ENCODE measurements at regions not wholly inside any gene's neighbourhood (a gene's known extent, or its start where the extent isn't known, plus 50 kb on each side); places are given as distances from the start of the nearest gene placed in this dataset.

DNA sequence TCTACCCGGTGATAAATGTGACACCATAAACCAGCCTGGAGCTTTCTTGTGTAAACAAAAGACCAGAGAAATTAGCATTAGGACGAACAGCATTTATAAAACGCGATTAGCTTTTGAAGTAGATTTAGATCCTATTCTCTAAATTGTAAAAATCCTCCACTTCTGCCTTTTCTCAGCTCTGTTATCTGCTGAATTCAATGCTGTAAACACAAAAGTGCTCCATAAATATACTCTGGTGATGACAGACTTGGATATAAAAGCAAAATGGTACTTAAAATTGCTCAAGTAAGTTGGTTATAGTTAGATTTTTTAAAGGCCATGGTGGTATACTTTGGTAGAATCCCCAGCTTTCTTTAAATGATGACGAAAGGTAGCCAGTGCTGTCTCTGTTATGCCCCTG, 114.6 kb upstream of the RMST start:
- DNase-seq = no peak

DNA sequence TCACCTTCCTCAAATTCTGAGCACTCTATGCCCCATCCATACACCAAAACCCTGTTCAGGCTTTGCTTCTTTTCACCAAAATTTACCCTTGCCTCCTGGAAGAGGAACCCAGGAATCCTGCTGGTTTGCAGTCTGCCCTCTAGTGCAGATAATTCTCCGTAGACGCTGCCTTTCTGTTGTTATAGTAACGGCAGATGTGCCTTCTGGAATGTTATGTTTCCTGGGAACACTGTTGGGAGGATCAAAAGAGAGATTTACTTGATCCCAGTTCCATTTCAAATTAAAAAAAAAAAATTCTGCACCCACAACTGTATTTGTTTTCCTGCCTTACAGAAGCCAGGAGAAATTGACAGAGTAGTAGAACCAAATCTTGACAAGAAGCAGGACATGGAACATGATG, 104.2 kb upstream of the RMST start:
- DNase-seq = no peak

DNA sequence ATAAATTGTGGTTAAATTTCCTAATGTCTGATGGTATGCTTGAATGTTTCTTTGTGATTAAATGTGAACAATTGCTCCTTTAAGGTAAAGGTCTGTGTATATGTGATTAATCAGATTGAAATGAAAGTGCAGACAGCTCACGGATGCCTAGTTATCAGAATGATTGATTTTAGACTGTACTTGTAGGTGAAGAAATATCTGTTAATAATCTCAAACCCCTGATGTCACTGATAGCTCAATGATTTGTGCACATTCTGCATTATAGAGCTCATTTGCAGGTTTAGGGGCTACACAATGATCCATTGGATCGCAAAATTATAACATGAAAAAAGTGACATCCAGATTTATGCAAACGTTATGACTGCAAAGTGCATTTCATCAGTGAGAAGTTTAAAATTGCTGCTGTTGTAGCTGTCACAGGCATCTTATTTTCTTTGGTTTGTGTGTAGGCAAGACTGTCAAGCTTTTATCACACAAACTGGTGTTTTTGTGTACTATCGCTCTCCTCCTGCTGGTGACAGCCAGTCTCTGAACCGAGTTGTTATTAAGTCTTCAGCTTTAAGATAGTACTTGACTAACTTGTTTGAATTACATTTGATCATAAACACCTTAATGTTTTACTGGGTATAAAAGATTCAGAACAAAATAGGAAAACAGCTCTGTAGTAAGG, 103.4 kb upstream of the RMST start:
- no peak for DNase-seq

DNA sequence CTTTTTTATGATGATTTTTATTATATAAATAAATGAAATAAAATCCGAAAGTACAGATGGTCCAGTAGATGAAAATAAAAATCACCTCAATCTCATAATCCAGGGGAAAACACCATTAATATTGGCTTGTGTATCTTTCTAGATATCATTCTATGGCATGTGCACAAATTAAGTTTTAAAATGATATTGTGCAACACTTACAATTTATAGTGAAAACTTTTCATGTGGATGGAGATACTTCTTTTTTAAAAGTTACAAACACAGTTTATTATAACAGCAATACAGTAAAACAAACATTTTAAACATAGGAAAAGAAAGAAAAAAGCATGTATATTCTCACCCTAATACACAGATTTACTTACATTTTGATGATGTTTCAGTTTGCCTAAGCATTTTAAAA, 98.9 kb upstream of the RMST start:
- no peak for DNase-seq

DNA sequence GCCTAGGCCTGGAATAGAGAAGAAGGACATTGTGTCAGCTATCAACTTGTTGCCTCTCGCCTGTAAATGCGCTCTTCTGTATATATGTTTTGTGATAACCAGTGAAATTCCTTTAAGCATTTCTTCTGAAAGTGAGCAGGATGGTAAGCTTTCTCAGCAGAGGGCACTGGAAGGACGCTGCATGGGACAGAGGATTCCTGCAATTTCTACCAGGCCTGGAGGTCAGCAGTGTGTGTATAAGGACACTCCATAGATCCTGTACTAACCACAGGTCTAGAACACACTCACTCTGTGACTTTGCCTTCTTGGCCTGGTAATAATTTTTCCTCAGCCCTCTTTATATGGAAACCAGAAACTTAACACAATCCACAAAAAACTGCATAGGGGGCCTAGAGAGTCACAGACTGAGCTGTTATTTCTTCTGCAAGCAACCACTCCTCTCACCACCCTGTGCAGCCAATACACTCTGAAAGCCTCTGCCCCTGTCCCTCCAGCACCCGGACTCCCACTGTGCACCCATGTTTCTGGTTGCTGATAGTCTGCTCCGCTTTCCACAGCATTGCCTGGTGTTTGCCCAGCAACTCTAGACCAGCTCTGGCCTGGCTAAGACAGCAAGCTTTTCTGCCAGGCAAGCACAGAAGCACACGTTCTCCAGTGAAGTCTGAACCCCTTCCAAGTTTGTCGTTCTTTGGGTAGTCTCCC, 94.0 kb upstream of the RMST start:
- no peak for DNase-seq

DNA sequence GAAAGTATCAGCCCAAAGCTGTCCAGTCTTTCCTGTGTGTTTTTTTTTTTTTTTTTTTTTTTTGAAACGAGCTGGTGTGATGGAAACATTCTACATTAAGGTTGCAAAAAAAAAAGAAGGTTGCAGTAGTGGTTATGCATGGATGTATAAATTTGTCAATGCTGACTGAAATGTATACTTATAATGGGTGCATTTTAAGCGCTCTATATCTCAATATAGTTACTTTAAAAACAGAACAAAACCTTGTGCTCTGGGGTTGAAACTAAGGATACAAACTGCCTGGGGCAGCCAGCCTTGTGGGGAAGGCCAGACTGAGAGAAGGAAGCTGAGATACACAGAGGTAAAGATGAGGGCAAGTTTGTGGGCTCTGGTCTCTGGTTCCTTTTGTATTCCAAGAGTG, 87.3 kb upstream of the RMST start:
- DNase-seq = no peak

DNA sequence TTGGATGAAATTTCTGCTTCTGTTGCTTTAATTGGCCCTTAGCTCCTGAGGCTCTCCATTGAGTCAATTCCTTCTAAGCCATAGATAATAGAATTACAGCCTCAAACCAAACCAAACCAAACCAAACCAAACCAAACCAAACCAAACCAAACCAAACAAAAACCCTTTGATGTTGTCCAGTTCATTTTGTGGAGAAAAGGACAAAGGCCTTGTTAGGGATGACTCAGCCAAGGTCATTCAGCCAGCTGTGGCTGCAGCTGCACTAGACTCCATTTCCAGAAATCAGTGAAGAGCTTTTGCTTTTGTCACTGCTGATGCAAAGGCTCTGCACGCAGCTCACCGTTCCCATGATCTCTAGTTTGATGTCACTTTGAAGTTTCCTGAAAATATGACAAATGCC, 82.2 kb upstream of the RMST start:
- peak in 1 of 2 experiments; percentile 38 for DNase-seq

DNA sequence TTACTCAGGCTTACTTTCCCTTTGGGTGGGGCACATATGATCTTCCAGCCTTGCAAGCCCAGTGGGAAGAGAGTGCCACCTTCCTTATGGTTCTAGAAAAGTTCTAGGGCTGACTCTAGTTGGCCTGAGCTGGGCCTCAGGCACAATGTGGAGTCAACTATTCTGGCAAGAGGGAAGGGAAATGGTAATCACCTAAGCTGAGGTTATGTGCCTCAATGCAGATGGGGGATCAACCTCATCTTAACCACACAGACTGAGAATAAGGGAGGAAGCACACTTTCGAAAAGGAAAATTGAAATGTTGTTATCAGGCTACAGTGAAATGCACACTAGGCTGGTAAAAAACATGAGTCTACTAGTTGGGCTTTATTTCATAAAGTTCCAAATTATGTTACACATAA, 77.5 kb upstream of the RMST start:
- DNase-seq = no peak

DNA sequence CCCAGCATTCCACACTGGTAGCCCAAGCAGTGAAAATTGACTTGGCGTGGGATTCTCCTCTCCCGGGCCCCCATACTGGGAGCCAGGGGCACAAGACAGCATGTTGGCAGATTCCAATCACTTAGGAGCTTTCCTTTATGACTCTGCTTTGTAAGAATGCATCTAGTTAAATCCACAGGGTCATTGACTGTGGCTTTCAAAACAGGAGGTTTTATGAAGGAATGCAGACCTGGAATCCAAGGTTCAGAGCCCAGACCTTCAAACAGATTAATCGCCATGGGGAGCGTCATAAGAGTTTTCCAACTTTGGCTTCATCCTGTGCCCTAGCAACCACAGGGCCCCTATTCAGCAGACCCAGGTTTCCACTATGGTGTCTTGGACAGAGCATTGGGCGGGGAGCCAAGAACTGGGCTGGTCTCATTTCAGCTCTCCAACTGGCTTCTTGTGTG, 76.4 kb upstream of the RMST start:
- no peak for DNase-seq

DNA sequence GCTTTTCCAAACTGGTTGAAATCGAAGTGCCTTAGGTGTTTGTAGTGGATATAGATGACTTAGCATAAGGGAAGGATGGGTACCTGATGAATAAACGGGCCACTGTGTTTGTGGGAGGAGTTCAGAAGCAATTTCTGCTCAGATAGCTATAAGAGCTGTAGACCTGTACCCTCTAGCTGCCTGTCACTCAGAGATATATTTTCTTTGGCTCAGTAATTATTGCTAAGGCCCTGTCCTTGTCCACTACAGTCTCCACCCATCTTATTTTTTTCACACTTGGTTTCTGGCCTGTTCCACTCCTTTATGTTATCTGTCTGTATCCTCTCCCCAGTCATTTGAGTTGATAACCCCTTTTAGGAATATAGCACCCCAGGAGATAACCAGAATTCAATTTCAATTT, 74.8 kb upstream of the RMST start:
- no peak for DNase-seq

DNA sequence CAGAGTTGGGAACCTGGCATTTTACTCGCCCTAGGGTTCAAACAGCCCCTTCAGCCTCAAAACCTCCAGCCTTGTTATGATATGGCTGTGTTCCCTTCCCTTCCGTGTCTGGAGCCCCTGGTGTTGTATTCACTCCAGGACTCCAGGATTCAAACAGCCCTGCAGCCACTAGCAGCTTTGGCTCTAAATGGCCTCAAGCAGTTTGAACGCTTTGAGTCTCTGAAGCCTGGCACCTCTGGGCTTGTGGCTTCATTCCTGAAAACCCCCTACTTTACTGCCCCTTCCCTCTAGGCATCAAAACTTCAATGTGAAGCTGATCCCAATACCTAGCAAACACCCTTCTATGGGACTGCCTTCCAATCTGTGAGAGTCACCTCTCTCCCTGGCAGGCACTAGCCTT, 67.9 kb upstream of the RMST start:
- DNase-seq = no peak

DNA sequence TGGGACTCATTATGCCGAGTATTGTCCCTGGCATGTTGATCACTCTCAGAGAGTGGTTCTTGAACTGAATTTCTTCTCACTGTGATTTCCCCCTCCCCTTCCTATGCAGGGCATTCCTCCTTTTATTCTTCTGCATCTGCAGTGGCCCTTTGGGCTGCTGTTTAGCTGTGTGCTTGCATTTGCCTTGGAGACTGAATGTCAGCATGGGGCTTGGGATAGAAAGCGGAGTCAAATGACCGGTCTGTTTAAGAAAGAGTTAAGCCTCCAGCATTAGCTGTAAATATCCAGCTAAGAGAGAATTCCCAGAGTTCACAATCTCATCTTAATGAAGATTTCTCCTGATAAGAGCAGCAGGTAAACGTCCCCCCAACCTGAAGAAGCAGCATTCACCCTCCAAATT, 65.6 kb upstream of the RMST start:
- no peak for DNase-seq

DNA sequence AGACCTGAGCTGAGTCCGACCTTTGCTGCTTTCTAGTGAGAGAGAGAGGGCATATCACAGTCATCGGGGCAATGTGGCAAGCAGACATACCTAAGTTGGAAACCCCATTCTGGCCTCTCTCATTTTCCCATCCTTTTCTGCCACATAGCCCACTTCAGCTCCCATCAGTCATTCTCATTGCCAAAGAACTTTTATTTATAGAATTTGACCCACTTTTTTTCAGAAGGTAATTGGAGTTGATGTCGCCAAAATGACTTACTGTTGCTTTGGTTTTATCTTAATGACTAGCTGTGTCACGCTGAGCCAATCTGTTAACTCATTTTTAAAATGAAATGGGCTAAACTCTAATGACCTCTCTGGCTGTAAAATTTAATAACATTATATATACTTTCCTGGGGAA, 63.9 kb upstream of the RMST start:
- no peak for DNase-seq

DNA sequence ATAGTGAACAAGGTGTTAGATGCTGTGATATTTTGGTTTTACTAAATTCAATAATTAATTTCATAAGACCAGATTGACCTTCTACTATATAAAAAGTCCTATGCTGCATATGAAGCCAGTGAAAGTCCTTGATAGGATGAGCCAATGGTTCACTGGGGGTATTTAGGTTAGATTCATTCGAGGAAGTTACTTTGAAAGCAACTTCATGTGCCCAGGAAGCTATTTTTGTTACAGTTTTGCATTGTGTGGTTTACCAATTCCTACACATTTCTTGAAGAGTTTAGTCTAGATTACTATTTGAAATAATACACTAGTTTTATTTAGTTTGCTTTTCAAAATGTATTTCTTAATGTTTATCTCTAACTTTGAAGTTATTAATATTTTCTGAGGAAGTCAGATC, 58.5 kb upstream of the RMST start:
- no peak for DNase-seq

DNA sequence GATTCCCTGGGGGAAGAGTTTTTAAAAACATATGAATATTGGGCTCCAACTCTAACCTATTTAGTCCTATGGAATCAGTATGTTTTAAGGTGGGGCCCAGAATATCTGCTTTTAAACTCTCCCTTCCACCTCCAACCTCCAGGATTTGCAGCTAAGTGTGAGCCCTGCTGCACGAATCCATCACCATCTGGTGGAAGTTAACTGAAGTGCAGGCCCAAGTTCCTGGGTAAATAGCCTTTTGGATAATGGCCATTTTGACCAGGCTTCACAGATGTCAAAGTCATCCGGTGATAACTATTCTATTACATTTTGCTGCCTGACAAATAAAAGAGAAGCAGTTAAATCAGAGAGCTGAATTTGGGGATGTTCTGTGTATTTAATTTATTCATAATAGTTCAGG, 58.1 kb upstream of the RMST start:
- DNase-seq = peak; percentile 52 to 72

DNA sequence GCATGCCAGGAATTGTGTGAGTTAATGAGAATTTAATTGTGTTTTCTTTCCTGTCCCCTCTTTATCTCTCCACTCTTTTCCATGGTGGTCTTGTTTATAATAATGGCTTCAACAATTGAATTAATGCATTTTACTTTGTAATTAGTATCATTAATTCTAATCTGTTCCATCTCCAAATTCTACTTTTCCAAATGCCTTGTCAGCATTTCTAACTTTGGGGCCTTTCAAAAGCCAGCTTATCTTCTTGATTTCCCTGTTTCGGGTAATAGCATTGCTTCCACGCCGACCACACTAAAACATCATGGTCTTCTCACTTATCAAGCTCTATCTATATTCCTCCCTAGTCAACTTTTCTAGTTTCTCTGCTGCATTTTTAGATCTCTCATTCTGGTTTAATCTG, 54.2 kb upstream of the RMST start:
- DNase-seq = no peak

DNA sequence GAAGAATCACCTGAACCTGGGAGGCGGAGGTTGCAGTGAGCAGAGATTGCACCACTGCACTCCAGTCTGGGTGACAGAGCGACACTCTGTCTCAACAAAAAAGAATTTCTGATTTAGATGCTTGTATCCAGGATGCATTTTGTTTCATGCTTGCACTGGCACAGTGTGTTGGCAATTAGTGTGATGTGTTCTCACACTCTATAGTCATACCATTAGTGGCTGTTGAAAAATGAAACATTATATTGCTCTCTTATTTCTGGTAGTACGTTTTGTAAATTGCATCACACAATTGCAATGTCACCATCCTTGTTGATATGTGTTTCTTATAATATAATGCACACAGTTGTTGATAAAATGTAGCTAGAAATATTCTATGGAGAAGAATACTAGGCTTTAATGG, 51.3 kb upstream of the RMST start:
- DNase-seq = no peak
